Sigmoid colon (tissue), 4 donors: ENCODE measurements at regions not wholly inside any gene's neighbourhood (a gene's known extent, or its start where the extent isn't known, plus 50 kb on each side); places are given as distances from the start of the nearest gene placed in this dataset.

Source experiments
- CTCF ChIP-seq, 4 experiments: fragments of 450-650 bp in 3 of 4; fragments of 200-600 bp in 1 of 4; IDR thresholded peaks; one replicate each; pipeline ENCODE4 v1.5.1; 2016 to 2019; ENCODE audit warnings: antibody characterized with exemption in 4 of 4, mild to moderate bottlenecking in 3 of 4, moderate library complexity in 2 of 4
- EP300 ChIP-seq, 4 donors: sonication (generic); formaldehyde crosslinking; IDR thresholded peaks; one replicate each; pipeline ENCODE4 v1.6.1; 2017; ENCODE audit warnings: antibody characterized with exemption in 4 of 4
- POLR2A ChIP-seq, 2 donors: fragments of 450-650 bp; IDR thresholded peaks; one replicate each; pipeline ENCODE4 v1.6.1; 2016; ENCODE audit warnings: antibody characterized with exemption in 2 of 2, mild to moderate bottlenecking in 2 of 2, moderate library complexity in 2 of 2

- TF ChIP-seq CTCF (IDR thresholded peaks at IDR 0.05), result no peak
- no peak for TF ChIP-seq POLR2A (IDR thresholded peaks at IDR 0.05)
- no peak for TF ChIP-seq EP300 (IDR thresholded peaks at IDR 0.05)
Observed at GRCh38 chr6:145227593-145227992, 507.7 kb downstream of the EPM2A start.
